ENCODE measurements at regions not wholly inside any gene's neighbourhood (a gene's known extent, or its start where the extent isn't known, plus 50 kb on each side); places are given as distances from the start of the nearest gene placed in this dataset.
A peak's percentile ranks its signal among the peaks of the same experiment; 100 is the strongest.

- Histone ChIP-seq H3K9ac (ENCODE audit: low read length in 3 of 3) (no peak overlapping the region), H3K9me3 (ENCODE audit: control insufficient read depth in 2 of 3, insufficient read depth in 1 of 3, low read length in 3 of 3) (no peaks in the 10 kb centered on the region), H3K36me3 (ENCODE audit: control insufficient read depth in 2 of 3, insufficient read depth in 3 of 3, low read length in 3 of 3) (no peaks in the 10 kb centered on the region), H3K27ac (ENCODE audit: low read depth in 2 of 2, low read length in 2 of 2) (no peak overlapping the region), H3K27me3 (ENCODE audit: control insufficient read depth, insufficient read depth, low read length) (no peaks in the 10 kb centered on the region), H3K4me3 (ENCODE audit: low read length in 3 of 3) (no peak overlapping the region), H3K4me1 (ENCODE audit: control insufficient read depth in 2 of 3, insufficient read depth in 2 of 3, low read depth in 1 of 3, low read length in 3 of 3) (no peaks in the 10 kb centered on the region)
- intact Hi-C loops (cut with DNase I): no loop called here
- TF ChIP-seq CTCF (IDR thresholded peaks at IDR 0.05; ENCODE audit: borderline replicate concordance, extremely low read depth, insufficient read depth): no peak
- FAIRE-seq (no peak), DNase-seq (no peak)
Observed at GRCh38 chr7:156080046-156080445, 267.8 kb upstream of the SHH start.

GRCh38 chr7:156079156-156079555 lies 266.9 kb upstream of the SHH start:
- H3K27ac ChIP-seq (ENCODE audit: low read depth in 2 of 2, low read length in 2 of 2): no peak overlapping the region
- intact Hi-C loops (cut with DNase I): no loop called here
- H3K4me3 ChIP-seq (ENCODE audit: low read length in 3 of 3): no peak overlapping the region
- peak in 1 of 5 donors; percentile 14 for DNase-seq
- no peaks in the 10 kb centered on the region for H3K36me3 ChIP-seq (ENCODE audit: control insufficient read depth in 2 of 3, insufficient read depth in 3 of 3, low read length in 3 of 3)
- no peak for FAIRE-seq
- H3K9ac ChIP-seq (ENCODE audit: low read length in 3 of 3): no peak overlapping the region
- no peak for TF ChIP-seq CTCF (IDR thresholded peaks at IDR 0.05; ENCODE audit: borderline replicate concordance, extremely low read depth, insufficient read depth)
- no peaks in the 10 kb centered on the region for H3K9me3 ChIP-seq (ENCODE audit: control insufficient read depth in 2 of 3, insufficient read depth in 1 of 3, low read length in 3 of 3)
- no peaks in the 10 kb centered on the region for H3K27me3 ChIP-seq (ENCODE audit: control insufficient read depth, insufficient read depth, low read length)
- H3K4me1 ChIP-seq (ENCODE audit: control insufficient read depth in 2 of 3, insufficient read depth in 2 of 3, low read depth in 1 of 3, low read length in 3 of 3): no peaks in the 10 kb centered on the region

- DNase-seq (no peak), FAIRE-seq (no peak)
- Histone ChIP-seq H3K4me1 (ENCODE audit: control insufficient read depth in 2 of 3, insufficient read depth in 2 of 3, low read depth in 1 of 3, low read length in 3 of 3) (no peaks in the 10 kb centered on the region), H3K9ac (ENCODE audit: low read length in 3 of 3) (no peak overlapping the region), H3K27ac (ENCODE audit: low read depth in 2 of 2, low read length in 2 of 2) (no peak overlapping the region), H3K9me3 (ENCODE audit: control insufficient read depth in 2 of 3, insufficient read depth in 1 of 3, low read length in 3 of 3) (no peaks in the 10 kb centered on the region), H3K4me3 (ENCODE audit: low read length in 3 of 3) (no peak overlapping the region), H3K36me3 (ENCODE audit: control insufficient read depth in 2 of 3, insufficient read depth in 3 of 3, low read length in 3 of 3) (no peaks in the 10 kb centered on the region), H3K27me3 (ENCODE audit: control insufficient read depth, insufficient read depth, low read length) (no peaks in the 10 kb centered on the region)
- no peak for TF ChIP-seq CTCF (IDR thresholded peaks at IDR 0.05; ENCODE audit: borderline replicate concordance, extremely low read depth, insufficient read depth)
- intact Hi-C loops (cut with DNase I): no loop called here
Observed at GRCh38 chr7:156074982-156075615, 262.8 kb upstream of the SHH start.

- DNase-seq (no peak), FAIRE-seq (no peak)
- Histone ChIP-seq H3K36me3 (ENCODE audit: control insufficient read depth in 2 of 3, insufficient read depth in 3 of 3, low read length in 3 of 3) (no peaks in the 10 kb centered on the region), H3K9ac (ENCODE audit: low read length in 3 of 3) (no peak overlapping the region), H3K27me3 (ENCODE audit: control insufficient read depth, insufficient read depth, low read length) (no peaks in the 10 kb centered on the region), H3K4me3 (ENCODE audit: low read length in 3 of 3) (no peak overlapping the region), H3K9me3 (ENCODE audit: control insufficient read depth in 2 of 3, insufficient read depth in 1 of 3, low read length in 3 of 3) (no peaks in the 10 kb centered on the region), H3K4me1 (ENCODE audit: control insufficient read depth in 2 of 3, insufficient read depth in 2 of 3, low read depth in 1 of 3, low read length in 3 of 3) (no peaks in the 10 kb centered on the region), H3K27ac (ENCODE audit: low read depth in 2 of 2, low read length in 2 of 2) (no peak overlapping the region)
- TF ChIP-seq CTCF (IDR thresholded peaks at IDR 0.05; ENCODE audit: borderline replicate concordance, extremely low read depth, insufficient read depth): no peak
- intact Hi-C loops (cut with DNase I): no loop called here
Observed at GRCh38 chr7:156074084-156074483, 261.8 kb upstream of the SHH start.

All from kidney (tissue), 13 donors.